Smooth muscle cell (in vitro differentiated cells): ENCODE measurements at regions not wholly inside any gene's neighbourhood (a gene's known extent, or its start where the extent isn't known, plus 50 kb on each side); places are given as distances from the start of the nearest gene placed in this dataset.
A peak's percentile ranks its signal among the peaks of the same experiment; 100 is the strongest.
"Not testable (repeated sequence)": the region's sequence is repeated elsewhere in the genome, so short reads cannot be mapped to it uniquely, and the experiment has no call there.

Source experiments
- DNase-seq: peaks from one replicate; lab custom pipeline; 2025; ENCODE audit not compliant: unreplicated experiment; lab: John Stamatoyannopoulos, UW
- H2AFZ ChIP-seq: fragments of 200-600 bp; sonication (generic); 2 replicates; pipeline ENCODE4 v1.6.0; 2016; ENCODE audit warnings: antibody characterized with exemption, low read depth, mild to moderate bottlenecking
- H3F3A ChIP-seq: fragments of 200-600 bp; sonication (generic); 2 replicates; pipeline ENCODE4 v1.6.0; 2017; ENCODE audit warnings: antibody characterized with exemption, low read depth
- H3K27ac ChIP-seq: fragments of 200-600 bp; sonication (generic); 2 replicates; pipeline ENCODE4 v1.5.1; 2016; ENCODE audit warnings: low read depth, mild to moderate bottlenecking
- H3K27me3 ChIP-seq: fragments of 200-600 bp; sonication (generic); 2 replicates; pipeline ENCODE4 v1.6.1; 2016; ENCODE audit warnings: low read depth, mild to moderate bottlenecking
- H3K36me3 ChIP-seq: fragments of 200-600 bp; sonication (generic); 2 replicates; pipeline ENCODE4 v1.5.1; 2016; ENCODE audit warnings: low read depth
- H3K4me1 ChIP-seq: fragments of 200-600 bp; sonication (generic); 2 replicates; pipeline ENCODE4 v1.5.1; 2016; ENCODE audit warnings: low read depth
- H3K4me2 ChIP-seq: fragments of 200-600 bp; sonication (generic); 2 replicates; pipeline ENCODE4 v1.6.0; 2016; ENCODE audit warnings: mild to moderate bottlenecking
- H3K4me3 ChIP-seq: fragments of 200-600 bp; sonication (generic); 2 replicates; pipeline ENCODE4 v1.5.1; 2016; ENCODE audit warnings: mild to moderate bottlenecking
- H3K79me2 ChIP-seq: fragments of 200-600 bp; sonication (generic); 2 replicates; pipeline ENCODE4 v1.6.0; 2016; ENCODE audit warnings: low read depth, mild to moderate bottlenecking
- H3K9ac ChIP-seq: fragments of 200-600 bp; sonication (generic); 2 replicates; pipeline ENCODE4 v1.6.0; 2016; ENCODE audit warnings: low read depth
- H3K9me3 ChIP-seq: fragments of 200-600 bp; sonication (generic); replicated peaks from 2 replicates; pipeline ENCODE4 v1.5.1; 2016; ENCODE audit warnings: low read depth
- H4K20me1 ChIP-seq: fragments of 200-600 bp; sonication (generic); 2 replicates; pipeline ENCODE4 v1.6.0; 2016; ENCODE audit warnings: low read depth
- whole genome bisulfite sequencing: methylation state at CpG from one replicate; pipeline ENCODE4 v1.1.7; 2016; ENCODE audit warnings: low lambda C conversion rate; 5-methylcytosine and 5-hydroxymethylcytosine counted together
- TF ChIP-seq, protein P1 (sequence below): fragments of 200-600 bp; sonication (generic); IDR thresholded peaks from 2 replicates; pipeline ENCODE4 v1.5.1; 2017; ENCODE audit warnings: borderline replicate concordance, mild to moderate bottlenecking, antibody characterized with exemption; ENCODE audit not compliant: insufficient read depth, poor library complexity, severe bottlenecking

DNA sequence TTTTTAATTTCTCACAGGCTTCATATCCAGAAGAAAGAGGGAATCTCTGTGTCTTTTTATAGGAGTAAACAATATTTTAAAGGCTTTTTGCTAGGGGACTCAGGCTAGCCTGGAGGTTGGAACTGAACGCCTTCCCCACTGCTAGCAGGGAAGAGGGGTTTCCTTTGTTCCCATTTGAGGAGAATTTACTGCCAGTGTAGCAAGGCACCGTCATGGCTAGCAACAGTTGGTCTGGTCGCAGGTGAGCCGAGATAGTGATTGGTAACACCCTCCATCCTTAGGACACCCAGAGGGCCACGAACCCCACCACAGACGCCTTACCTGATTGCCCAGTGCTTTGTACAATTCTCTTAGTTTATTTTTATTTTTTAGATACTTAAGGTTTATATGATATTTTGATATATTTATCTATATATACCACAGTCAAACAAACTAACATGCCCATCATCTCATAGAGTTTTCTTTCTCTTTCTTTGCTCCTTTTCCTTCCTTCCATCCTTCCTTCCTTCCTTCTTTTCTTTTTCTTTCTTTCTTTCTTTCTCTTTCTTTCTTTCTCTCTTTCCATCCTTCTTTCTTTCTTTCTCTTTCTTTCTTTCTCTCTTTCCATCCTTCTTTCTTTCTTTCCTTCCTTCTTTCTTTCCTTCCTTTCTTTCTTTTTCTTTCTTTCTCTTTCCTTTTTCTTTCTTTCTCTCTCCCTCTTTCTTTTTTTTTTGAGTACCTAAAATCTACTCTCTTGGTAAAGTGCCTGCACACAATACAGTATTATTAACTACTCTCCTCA, 219.0 kb upstream of the AKR1E2 start:
- H3K4me3 ChIP-seq = no peak overlapping the region
- no peaks in the 10 kb centered on the region for H3K27me3 ChIP-seq
- H3K27ac ChIP-seq = no peak overlapping the region
- no peaks in the 10 kb centered on the region for H3K9me3 ChIP-seq
- no peaks in the 10 kb centered on the region for H3K79me2 ChIP-seq
- DNase-seq = no peak
- 92% methylated on average over 6 of the region's 6 CpGs for WGBS
- H4K20me1 ChIP-seq = no peaks in the 10 kb centered on the region
- H3K9ac ChIP-seq = no peak overlapping the region
- peak overlapping the region; percentile 73 for H2AFZ ChIP-seq
- H3K4me1 ChIP-seq = no peaks in the 10 kb centered on the region
- no peaks in the 10 kb centered on the region for H3F3A ChIP-seq
- no peaks in the 10 kb centered on the region for H3K36me3 ChIP-seq
- TF ChIP-seq, protein P1, sequence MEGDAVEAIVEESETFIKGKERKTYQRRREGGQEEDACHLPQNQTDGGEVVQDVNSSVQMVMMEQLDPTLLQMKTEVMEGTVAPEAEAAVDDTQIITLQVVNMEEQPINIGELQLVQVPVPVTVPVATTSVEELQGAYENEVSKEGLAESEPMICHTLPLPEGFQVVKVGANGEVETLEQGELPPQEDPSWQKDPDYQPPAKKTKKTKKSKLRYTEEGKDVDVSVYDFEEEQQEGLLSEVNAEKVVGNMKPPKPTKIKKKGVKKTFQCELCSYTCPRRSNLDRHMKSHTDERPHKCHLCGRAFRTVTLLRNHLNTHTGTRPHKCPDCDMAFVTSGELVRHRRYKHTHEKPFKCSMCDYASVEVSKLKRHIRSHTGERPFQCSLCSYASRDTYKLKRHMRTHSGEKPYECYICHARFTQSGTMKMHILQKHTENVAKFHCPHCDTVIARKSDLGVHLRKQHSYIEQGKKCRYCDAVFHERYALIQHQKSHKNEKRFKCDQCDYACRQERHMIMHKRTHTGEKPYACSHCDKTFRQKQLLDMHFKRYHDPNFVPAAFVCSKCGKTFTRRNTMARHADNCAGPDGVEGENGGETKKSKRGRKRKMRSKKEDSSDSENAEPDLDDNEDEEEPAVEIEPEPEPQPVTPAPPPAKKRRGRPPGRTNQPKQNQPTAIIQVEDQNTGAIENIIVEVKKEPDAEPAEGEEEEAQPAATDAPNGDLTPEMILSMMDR = no peak
- H3K4me2 ChIP-seq = no peak overlapping the region

DNA sequence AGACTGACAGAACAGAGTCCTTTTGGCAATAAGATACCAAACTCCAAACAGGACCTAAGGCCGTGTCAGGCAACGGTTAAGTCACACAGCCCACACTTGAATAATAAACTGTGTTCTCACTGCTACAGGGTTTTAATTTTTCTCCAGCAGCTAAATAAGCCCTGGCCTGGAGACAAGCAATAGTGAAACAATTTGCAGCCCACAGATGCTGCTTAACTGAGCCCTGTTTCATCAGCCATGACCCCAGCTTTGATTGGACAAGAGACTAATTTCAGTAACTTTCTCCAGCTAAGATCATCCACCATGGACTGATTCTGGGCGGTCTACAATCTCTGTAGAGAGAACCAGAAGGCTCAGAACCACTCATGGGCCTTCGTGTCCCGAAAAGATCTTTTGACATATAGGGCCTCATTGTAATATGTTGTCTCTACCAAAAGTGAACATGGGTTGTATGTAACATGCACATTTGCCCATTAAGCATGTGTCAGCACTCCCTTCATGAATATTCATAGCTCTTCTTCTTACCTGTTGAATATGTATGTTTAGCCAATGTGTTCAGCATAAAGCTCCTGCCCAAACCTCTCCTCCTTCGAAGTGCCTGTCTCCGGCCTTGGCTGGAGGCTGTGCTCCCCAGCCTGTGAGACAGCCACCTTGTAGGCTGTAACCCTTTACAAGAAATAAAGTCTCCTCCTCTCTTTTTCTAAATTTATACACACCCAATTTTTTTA, 223.1 kb upstream of the AKR1E2 start:
- Histone ChIP-seq H3K4me3 (no peak overlapping the region), H3K27ac (no peak overlapping the region), H4K20me1 (no peaks in the 10 kb centered on the region), H3K27me3 (no peaks in the 10 kb centered on the region), H3K4me2 (no peak overlapping the region), H3K36me3 (no peaks in the 10 kb centered on the region), H3K4me1 (no peaks in the 10 kb centered on the region), H3K9ac (no peak overlapping the region), H3K9me3 (no peaks in the 10 kb centered on the region), H3F3A (no peaks in the 10 kb centered on the region), H3K79me2 (no peaks in the 10 kb centered on the region), H2AFZ (peak overlapping the region; percentile 35)
- TF ChIP-seq, protein P1 = no peak
- DNase-seq = no peak
- 91% methylated on average over 7 of the region's 7 CpGs for WGBS

DNA sequence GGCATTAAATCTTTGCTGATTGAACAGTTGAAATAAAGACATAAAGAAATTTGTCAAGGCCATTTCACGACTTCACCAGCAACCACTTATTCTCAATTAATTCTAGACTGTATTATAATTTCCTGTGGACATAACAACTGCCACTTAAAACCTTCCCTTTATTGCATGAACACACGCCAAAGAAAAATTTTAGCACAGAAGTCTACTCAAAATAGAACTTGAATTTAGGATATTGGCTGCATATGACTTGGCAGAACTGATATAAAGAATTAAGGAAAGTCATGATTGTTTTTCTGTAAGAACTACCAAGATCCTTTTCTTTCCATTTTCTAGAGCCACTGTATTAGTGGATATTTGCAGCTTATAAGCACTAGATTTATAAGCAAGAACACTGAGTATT, 226.5 kb upstream of the AKR1E2 start:
- TF ChIP-seq, protein P1 = no peak
- Histone ChIP-seq H3F3A (no peaks in the 10 kb centered on the region), H3K79me2 (no peaks in the 10 kb centered on the region), H3K36me3 (no peaks in the 10 kb centered on the region), H3K4me1 (no peaks in the 10 kb centered on the region), H2AFZ (no peak overlapping the region), H3K4me3 (no peak overlapping the region), H3K9me3 (no peaks in the 10 kb centered on the region), H3K27ac (no peak overlapping the region), H3K27me3 (no peaks in the 10 kb centered on the region), H3K9ac (no peak overlapping the region), H4K20me1 (no peaks in the 10 kb centered on the region), H3K4me2 (no peak overlapping the region)
- no peak for DNase-seq
- WGBS = 87% methylated on average over 2 of the region's 2 CpGs

DNA sequence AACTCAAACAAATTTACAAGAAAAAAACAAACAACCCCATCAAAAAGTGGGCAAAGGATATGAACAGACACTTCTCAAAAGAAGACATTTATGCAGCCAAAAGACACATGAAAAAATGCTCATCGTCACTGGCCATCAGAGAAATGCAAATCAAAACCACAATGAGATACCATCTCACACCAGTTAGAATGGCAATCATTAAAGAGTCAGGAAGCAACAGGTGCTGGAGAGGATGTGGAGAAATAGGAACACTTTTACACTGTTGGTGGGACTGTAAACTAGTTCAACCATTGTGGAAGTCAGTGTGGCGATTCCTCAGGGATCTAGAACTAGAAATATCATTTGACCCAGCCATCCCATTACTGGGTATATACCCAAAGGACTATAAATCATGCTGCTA, 228.1 kb upstream of the AKR1E2 start:
- not testable (repeated sequence) for H3K4me3 ChIP-seq

More for the DNA sequence above, 228.1 kb upstream of the AKR1E2 start:
- H3K4me1 ChIP-seq, H3K27ac ChIP-seq, H3K79me2 ChIP-seq, H2AFZ ChIP-seq, H3K9me3 ChIP-seq, DNase-seq, H3K27me3 ChIP-seq, H3K4me2 ChIP-seq, H4K20me1 ChIP-seq, H3K9ac ChIP-seq, H3K36me3 ChIP-seq, H3F3A ChIP-seq: not testable (repeated sequence)
- 75% methylated on average over 1 of the region's 2 CpGs for WGBS
